K562 (cell line): ENCODE measurements at regions not wholly inside any gene's neighbourhood (a gene's known extent, or its start where the extent isn't known, plus 50 kb on each side); places are given as distances from the start of the nearest gene placed in this dataset.

Experiments used
- ATAC-seq: fragments of 200-7000 bp; cut with Tn5 transposase; 3 replicates; pipeline ENCODE4 v1.9.1; 2020; ENCODE audit warnings: moderate library complexity
- BruUV-seq: library from RNA; stranded (reverse); fragments of 400-500 nt; replicated peaks from 2 replicates; lab custom pipeline; 2021; lab: Mats Ljungman, UMichigan
- CTCF ChIA-PET: fragments of 300-600 bp; formaldehyde crosslinking; extraction: SDS; loops from one replicate; lab custom pipeline; 2021; ENCODE audit warnings: low intra/inter-chr PET ratio; lab: Yijun Ruan, JAX
- POLR2A ChIA-PET: fragments of 300-600, 350-650 bp; sonication (Branson Sonifier 250); formaldehyde crosslinking; extraction: SDS; loops from one replicate; lab custom pipeline; 2021; ENCODE audit warnings: antibody characterized with exemption, inconsistent platforms; lab: Yijun Ruan, JAX
- DNase-seq, 4 experiments: peaks; one replicate each; pipeline versions ENCODE4 v3.0.0 to v3.0.0-alpha.2; 2011 to 2018; ENCODE audit warnings: low spot score in 3 of 4, mixed read lengths in 3 of 4; ENCODE audit errors: extremely low read depth in 1 of 4
- FAIRE-seq: peaks from 2 replicates; lab custom pipeline; 2011; peaks lifted over from hg19 to GRCh38; lab: Jason Lieb, UNC
- H2AFZ ChIP-seq: 2 replicates; pipeline ENCODE4 v1.6.0; 2011; ENCODE audit warnings: low read depth, low read length, control low read depth, inconsistent platforms
- H3K27ac ChIP-seq: fragments of 200-600 bp; 3 replicates; pipeline ENCODE4 v1.8.0; 2011; ENCODE audit warnings: low read depth, mild to moderate bottlenecking, control low read depth, inconsistent platforms, low read length, moderate library complexity, mixed read lengths; ENCODE audit errors: extremely low read depth
- H3K27me3 ChIP-seq, 2 experiments: fragments of 300-600 bp in 1 of 2; 2 replicates in 1 of 2; 3 replicates in 1 of 2; pipeline versions ENCODE4 v1.6.0 to v1.8.0; 2011; ENCODE audit warnings: inconsistent platforms in 2 of 2, low read length in 2 of 2, mild to moderate bottlenecking in 1 of 2, mixed read lengths in 1 of 2, moderate library complexity in 1 of 2; ENCODE audit not compliant: control insufficient read depth in 2 of 2, insufficient read depth in 2 of 2
- H3K36me3 ChIP-seq: fragments of 300-600 bp; 3 replicates; pipeline ENCODE4 v1.8.0; 2011; ENCODE audit warnings: mild to moderate bottlenecking, low read length, inconsistent platforms; ENCODE audit not compliant: control insufficient read depth, insufficient read depth
- H3K4me1 ChIP-seq, 2 experiments: fragments of 200-600 bp in 1 of 2; replicated peaks in 1 of 2; 2 replicates in 1 of 2; 3 replicates in 1 of 2; pipeline versions ENCODE4 v1.5.1 to v1.8.0; 2011; ENCODE audit warnings: inconsistent platforms in 2 of 2, low read length in 2 of 2, mild to moderate bottlenecking in 1 of 2, mixed read lengths in 1 of 2, moderate library complexity in 1 of 2; ENCODE audit not compliant: control insufficient read depth in 2 of 2, insufficient read depth in 2 of 2
- H3K4me2 ChIP-seq: 2 replicates; pipeline ENCODE4 v1.6.1; 2011; ENCODE audit warnings: low read length, control low read depth, inconsistent platforms, mixed read lengths; ENCODE audit not compliant: insufficient read depth
- H3K4me3 ChIP-seq: fragments of 200-600 bp; sonication (generic), shearing (Covaris generic); 2 replicates; pipeline ENCODE4 v1.5.1; 2016; ENCODE audit warnings: control low read depth, inconsistent platforms
- H3K79me2 ChIP-seq: fragments of 200-600 bp; 3 replicates; pipeline ENCODE4 v1.8.0; 2011; ENCODE audit warnings: low read length, inconsistent platforms; ENCODE audit not compliant: control insufficient read depth, insufficient read depth
- H3K9ac ChIP-seq, 2 experiments: 2 replicates each; pipeline versions ENCODE4 v1.6.0 to v1.6.1; 2011; ENCODE audit warnings: low read depth in 2 of 2, low read length in 2 of 2, control low read depth in 1 of 2, inconsistent platforms in 1 of 2, mild to moderate bottlenecking in 1 of 2, mixed read lengths in 1 of 2; ENCODE audit not compliant: insufficient read depth in 1 of 2
- H3K9me1 ChIP-seq: one replicate; pipeline ENCODE4 v1.6.0; 2011; ENCODE audit warnings: inconsistent platforms, mild to moderate bottlenecking, low read length, moderate library complexity; ENCODE audit not compliant: control insufficient read depth, insufficient read depth
- H3K9me3 ChIP-seq: replicated peaks from 2 replicates; pipeline ENCODE4 v1.5.1; 2011; ENCODE audit warnings: low read depth, low read length, inconsistent platforms; ENCODE audit not compliant: control insufficient read depth, insufficient read depth
- H4K20me1 ChIP-seq: replicated peaks from 2 replicates; pipeline ENCODE4 v1.6.1; 2011; ENCODE audit warnings: low read length, inconsistent platforms, mixed read lengths; ENCODE audit not compliant: control insufficient read depth, insufficient read depth
- ETS2 ChIP-seq: IDR thresholded peaks from 2 replicates; pipeline ENCODE4 v1.6.1; 2016; ENCODE audit warnings: borderline replicate concordance, missing genetic modification characterization, mild to moderate bottlenecking, moderate library complexity, missing compliant biosample characterization; ENCODE audit not compliant: poor library complexity, severe bottlenecking
- IFI16 ChIP-seq: fragments of 250-450 bp; sonication (Bioruptor Pico); IDR thresholded peaks from 2 replicates; pipeline ENCODE4 v2.1.2; 2022; ENCODE audit warnings: mild to moderate bottlenecking, inconsistent platforms
- LARP7 ChIP-seq: fragments of 450-650 bp; IDR thresholded peaks from 2 replicates; pipeline ENCODE4 v1.6.1; 2016
- MYBL2 ChIP-seq, 2 experiments: fragments of 450-650 bp in 1 of 2; sonication (generic) in 1 of 2; formaldehyde crosslinking in 1 of 2; IDR thresholded peaks; 2 replicates each; pipeline versions ENCODE4 v1.6.1 to v1.8.1; 2017 to 2022; ENCODE audit warnings: borderline replicate concordance in 1 of 2, inconsistent platforms in 1 of 2, low read depth in 1 of 2, mild to moderate bottlenecking in 1 of 2, missing genetic modification reagents in 1 of 2, moderate library complexity in 1 of 2
- NFATC3 ChIP-seq: fragments of 450-650 bp; IDR thresholded peaks from 2 replicates; pipeline ENCODE4 v1.6.1; 2017; ENCODE audit warnings: mild to moderate bottlenecking
- SETDB1 ChIP-seq: IDR thresholded peaks from one replicate; pipeline ENCODE4 v1.6.1; 2012; ENCODE audit warnings: low read length, control low read depth, inconsistent platforms
- THRAP3 ChIP-seq: fragments of 450-650 bp; IDR thresholded peaks from 2 replicates; pipeline ENCODE4 v1.6.1; 2016; ENCODE audit warnings: mild to moderate bottlenecking, inconsistent platforms, borderline replicate concordance
- ZFP30 ChIP-seq: fragments of 250-450 bp; sonication (Bioruptor Pico); IDR thresholded peaks from 2 replicates; pipeline ENCODE4 v1.8.0; 2022; ENCODE audit warnings: moderate library complexity, mild to moderate bottlenecking, inconsistent platforms, borderline replicate concordance
- ZNF431 ChIP-seq: sonication (generic); formaldehyde crosslinking; IDR thresholded peaks from 2 replicates; pipeline ENCODE4 v1.8.0; 2022; ENCODE audit warnings: mild to moderate bottlenecking, missing genetic modification reagents
- ZNF707 ChIP-seq: fragments of 250-450 bp; sonication (Bioruptor Pico); conservative IDR thresholded peaks from 2 replicates; pipeline ENCODE4 v1.8.0; 2022; ENCODE audit warnings: inconsistent platforms, mild to moderate bottlenecking, moderate library complexity
- ZNF785 ChIP-seq: fragments of 250-450 bp; sonication (Bioruptor Pico); IDR thresholded peaks from 2 replicates; pipeline ENCODE4 v1.4.0; 2020; ENCODE audit warnings: mild to moderate bottlenecking
- WGBS: fragments of 100-300 bp; shearing (Covaris generic); methylation state at CpG from one replicate; pipeline ENCODE4 v1.1.6; 2016; ENCODE audit warnings: low coverage, mixed read lengths; ENCODE audit not compliant: insufficient coverage; ENCODE audit errors: missing lambda C conversion rate; 5-methylcytosine and 5-hydroxymethylcytosine counted together
- in situ Hi-C: fragments of 300-500 bp; cut with MboI; formaldehyde crosslinking; loops from 4 replicates; pipeline ENCODE4 v1.15.0; 2018; ENCODE audit warnings: inconsistent platforms, mixed read lengths
- intact Hi-C: fragments of 100-400 bp; cut with micrococcal nuclease; formaldehyde crosslinking; loops from 2 replicates; pipeline ENCODE4 v1.14.2; 2022
- TF ChIP-seq, protein P1 (sequence below): fragments of 450-650 bp; IDR thresholded peaks from 2 replicates; pipeline ENCODE4 v1.6.1; 2014; ENCODE audit warnings: low read depth, mild to moderate bottlenecking, moderate library complexity, borderline replicate concordance
- TF ChIP-seq, protein P2 (sequence below): fragments of 250-450 bp; sonication (Bioruptor Pico); IDR thresholded peaks from 2 replicates; pipeline ENCODE4 v1.8.0; 2021; ENCODE audit warnings: moderate library complexity, mild to moderate bottlenecking, inconsistent platforms
- TF ChIP-seq, protein P3 (sequence below), 3 experiments: fragments of 200-800 bp in 1 of 3; sonication (Bioruptor generic) in 1 of 3; sonication (generic) in 1 of 3; formaldehyde crosslinking in 1 of 3; IDR thresholded peaks; 2 replicates each; pipeline versions ENCODE4 v1.6.1 to v1.8.0; 2016 to 2022; ENCODE audit warnings: mild to moderate bottlenecking in 2 of 3, missing compliant biosample characterization in 2 of 3, missing genetic modification characterization in 2 of 3, missing genetic modification reagents in 1 of 3
- TF ChIP-seq, protein P4 (sequence below): sonication (generic); formaldehyde crosslinking; IDR thresholded peaks from 2 replicates; pipeline ENCODE4 v1.8.0; 2022; ENCODE audit warnings: mild to moderate bottlenecking, missing genetic modification reagents, borderline replicate concordance

DNA sequence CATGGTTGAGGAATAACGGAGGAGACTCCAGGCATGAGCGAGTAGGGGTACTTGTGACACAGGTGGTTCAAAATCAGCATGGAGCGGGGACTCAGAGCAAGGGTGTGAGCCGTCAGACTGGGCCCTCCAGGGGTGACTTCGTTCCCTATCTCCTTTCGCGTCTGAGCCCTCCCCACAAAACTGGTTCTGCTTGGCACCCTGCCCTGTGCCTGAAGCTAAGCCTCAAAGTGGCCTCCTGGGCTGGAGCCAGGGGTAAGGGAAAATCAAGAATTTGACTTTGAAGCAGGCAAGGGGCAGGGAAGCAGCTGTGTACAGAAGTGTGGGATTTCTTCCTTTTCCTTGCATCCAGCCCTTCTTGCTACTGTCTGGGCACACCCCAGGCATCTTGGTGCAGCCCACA is 331.5 kb upstream of the AJAP1 start (continued):
- TF ChIP-seq, protein P1, sequence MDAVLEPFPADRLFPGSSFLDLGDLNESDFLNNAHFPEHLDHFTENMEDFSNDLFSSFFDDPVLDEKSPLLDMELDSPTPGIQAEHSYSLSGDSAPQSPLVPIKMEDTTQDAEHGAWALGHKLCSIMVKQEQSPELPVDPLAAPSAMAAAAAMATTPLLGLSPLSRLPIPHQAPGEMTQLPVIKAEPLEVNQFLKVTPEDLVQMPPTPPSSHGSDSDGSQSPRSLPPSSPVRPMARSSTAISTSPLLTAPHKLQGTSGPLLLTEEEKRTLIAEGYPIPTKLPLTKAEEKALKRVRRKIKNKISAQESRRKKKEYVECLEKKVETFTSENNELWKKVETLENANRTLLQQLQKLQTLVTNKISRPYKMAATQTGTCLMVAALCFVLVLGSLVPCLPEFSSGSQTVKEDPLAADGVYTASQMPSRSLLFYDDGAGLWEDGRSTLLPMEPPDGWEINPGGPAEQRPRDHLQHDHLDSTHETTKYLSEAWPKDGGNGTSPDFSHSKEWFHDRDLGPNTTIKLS = no peak
- TF ChIP-seq MYBL2 (IDR thresholded peaks at IDR 0.05; ENCODE audit: low read depth) = no peak
- TF ChIP-seq MYBL2 (CRISPR knock-in tag; IDR thresholded peaks at IDR 0.05; ENCODE audit: borderline replicate concordance) = no peak
- no peak for TF ChIP-seq NFATC3
- TF ChIP-seq ZFP30 (CRISPR knock-in tag) = no peak
- TF ChIP-seq IFI16 = no peak
- TF ChIP-seq, all 486 proteins: peak for 0

DNA sequence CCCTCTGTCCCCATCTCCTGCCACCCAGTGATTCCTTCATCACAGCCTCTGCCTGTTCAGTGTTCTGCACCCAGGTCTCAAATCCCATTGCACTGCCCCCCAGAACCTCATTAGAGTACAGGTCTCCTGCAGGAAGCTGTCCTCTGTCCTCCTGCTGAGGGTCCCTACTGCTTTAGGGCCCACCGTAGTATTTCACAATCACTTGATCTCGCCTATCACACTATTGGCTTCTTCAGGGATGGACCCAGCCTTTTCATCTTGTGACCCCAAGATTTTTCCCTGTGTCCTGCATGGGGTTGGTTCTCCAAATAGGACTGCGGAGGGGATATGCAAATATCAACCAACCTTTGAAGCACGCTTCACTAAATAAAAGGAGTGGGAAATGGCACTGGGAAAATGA is 331.1 kb upstream of the AJAP1 start:
- Histone ChIP-seq H3K4me3 (no peak overlapping the region), H2AFZ (no peak overlapping the region), H4K20me1 (no peaks in the 10 kb centered on the region), H3K9ac (no peak overlapping the region), H3K9me3 (no peaks in the 10 kb centered on the region), H3K36me3 (no peaks in the 10 kb centered on the region), H3K4me2 (no peak overlapping the region), H3K4me1 (no peaks in the 10 kb centered on the region; a peak in 2 of 5 replicates), H3K9me1 (no peaks in the 10 kb centered on the region), H3K27me3 (peaks cover 0 to 7% of the 10 kb centered on the region in 2 experiments; a peak in 2 of 5 replicates), H3K27ac (no peak overlapping the region), H3K79me2 (no peaks in the 10 kb centered on the region)
- ChIA-PET POLR2A (interaction anchor here (0.8 kb wide), 1 partner anchor 731 kb away, joined by 3 read pairs; no protein-coding TSS in a partner anchor), CTCF (no interaction called here)
- 2% methylated on average over 4 of the region's 4 CpGs for WGBS
- ATAC-seq (no peak), FAIRE-seq (no peak), DNase-seq (no peak)
- no TSS peak for BruUV-seq
- intact Hi-C loops (no loop called here), in situ Hi-C loops (no loop called here)
- TF ChIP-seq, protein P2, sequence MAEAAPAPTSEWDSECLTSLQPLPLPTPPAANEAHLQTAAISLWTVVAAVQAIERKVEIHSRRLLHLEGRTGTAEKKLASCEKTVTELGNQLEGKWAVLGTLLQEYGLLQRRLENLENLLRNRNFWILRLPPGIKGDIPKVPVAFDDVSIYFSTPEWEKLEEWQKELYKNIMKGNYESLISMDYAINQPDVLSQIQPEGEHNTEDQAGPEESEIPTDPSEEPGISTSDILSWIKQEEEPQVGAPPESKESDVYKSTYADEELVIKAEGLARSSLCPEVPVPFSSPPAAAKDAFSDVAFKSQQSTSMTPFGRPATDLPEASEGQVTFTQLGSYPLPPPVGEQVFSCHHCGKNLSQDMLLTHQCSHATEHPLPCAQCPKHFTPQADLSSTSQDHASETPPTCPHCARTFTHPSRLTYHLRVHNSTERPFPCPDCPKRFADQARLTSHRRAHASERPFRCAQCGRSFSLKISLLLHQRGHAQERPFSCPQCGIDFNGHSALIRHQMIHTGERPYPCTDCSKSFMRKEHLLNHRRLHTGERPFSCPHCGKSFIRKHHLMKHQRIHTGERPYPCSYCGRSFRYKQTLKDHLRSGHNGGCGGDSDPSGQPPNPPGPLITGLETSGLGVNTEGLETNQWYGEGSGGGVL = no peak
- TF ChIP-seq, protein P3, sequence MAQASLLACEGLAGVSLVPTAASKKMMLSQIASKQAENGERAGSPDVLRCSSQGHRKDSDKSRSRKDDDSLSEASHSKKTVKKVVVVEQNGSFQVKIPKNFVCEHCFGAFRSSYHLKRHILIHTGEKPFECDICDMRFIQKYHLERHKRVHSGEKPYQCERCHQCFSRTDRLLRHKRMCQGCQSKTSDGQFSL (CRISPR knock-in tag; IDR thresholded peaks at IDR 0.05) = no peak
- TF ChIP-seq, protein P3 (tag; IDR thresholded peaks at IDR 0.05) = no peak
- TF ChIP-seq LARP7 (no peak), ZNF785 (CRISPR knock-in tag) (no peak), ZNF707 (CRISPR knock-in tag) (no peak), ETS2 (tag) (no peak), ZNF431 (CRISPR knock-in tag) (no peak), SETDB1 (no peak), THRAP3 (no peak)
- TF ChIP-seq, protein P4, sequence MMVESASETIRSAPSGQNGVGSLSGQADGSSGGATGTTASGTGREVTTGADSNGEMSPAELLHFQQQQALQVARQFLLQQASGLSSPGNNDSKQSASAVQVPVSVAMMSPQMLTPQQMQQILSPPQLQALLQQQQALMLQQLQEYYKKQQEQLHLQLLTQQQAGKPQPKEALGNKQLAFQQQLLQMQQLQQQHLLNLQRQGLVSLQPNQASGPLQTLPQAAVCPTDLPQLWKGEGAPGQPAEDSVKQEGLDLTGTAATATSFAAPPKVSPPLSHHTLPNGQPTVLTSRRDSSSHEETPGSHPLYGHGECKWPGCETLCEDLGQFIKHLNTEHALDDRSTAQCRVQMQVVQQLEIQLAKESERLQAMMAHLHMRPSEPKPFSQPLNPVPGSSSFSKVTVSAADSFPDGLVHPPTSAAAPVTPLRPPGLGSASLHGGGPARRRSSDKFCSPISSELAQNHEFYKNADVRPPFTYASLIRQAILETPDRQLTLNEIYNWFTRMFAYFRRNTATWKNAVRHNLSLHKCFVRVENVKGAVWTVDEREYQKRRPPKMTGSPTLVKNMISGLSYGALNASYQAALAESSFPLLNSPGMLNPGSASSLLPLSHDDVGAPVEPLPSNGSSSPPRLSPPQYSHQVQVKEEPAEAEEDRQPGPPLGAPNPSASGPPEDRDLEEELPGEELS (CRISPR knock-in tag) = no peak
